GM21390 (cell line): ENCODE measurements at regions not wholly inside any gene's neighbourhood (a gene's known extent, or its start where the extent isn't known, plus 50 kb on each side); places are given as distances from the start of the nearest gene placed in this dataset.

Experiments used
- ATAC-seq: cut with Tn5 transposase; IDR thresholded peaks from one replicate; pipeline ENCODE4 v1.9.1; 2021; ENCODE audit not compliant: unreplicated experiment

DNA sequence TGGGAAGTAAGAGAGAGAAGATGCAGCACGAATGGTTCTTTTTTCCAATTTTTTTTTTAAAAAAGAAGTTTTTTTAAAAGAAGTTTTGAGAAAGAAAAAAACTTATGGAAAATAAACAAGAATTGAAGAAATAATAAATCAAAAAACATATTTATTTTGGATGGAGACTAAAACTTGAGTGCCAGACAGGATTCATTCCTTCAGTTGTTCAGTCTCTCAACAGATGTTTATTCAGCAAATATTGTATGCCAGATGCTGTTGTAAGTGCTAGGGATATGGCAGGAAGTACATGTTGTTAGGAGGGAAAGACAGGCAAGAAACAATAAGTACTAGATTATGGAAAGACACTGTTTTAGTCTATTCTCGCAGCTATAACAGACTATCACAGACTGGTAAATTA lies 750.7 kb upstream of the PHF14 start:
- no peak for ATAC-seq

DNA sequence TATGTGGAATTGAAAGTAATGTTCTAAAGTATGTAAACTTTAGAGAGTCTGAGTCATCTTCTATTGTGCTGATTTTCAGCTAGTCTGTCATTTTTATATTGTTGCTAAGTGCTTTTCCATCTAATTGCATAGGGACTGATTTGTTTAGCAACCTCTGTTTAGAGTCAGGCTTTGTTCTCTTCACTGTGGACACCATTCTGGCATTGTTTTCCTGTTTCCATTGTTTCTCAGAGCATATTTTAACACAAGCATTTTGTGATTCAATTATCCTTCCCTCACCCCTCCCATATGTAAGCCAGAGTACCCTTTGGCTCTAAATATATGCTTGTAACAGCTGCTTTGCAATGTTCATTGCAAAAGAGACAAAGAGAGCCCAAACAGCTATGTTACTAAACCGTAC lies 748.4 kb upstream of the PHF14 start:
- ATAC-seq: no peak

DNA sequence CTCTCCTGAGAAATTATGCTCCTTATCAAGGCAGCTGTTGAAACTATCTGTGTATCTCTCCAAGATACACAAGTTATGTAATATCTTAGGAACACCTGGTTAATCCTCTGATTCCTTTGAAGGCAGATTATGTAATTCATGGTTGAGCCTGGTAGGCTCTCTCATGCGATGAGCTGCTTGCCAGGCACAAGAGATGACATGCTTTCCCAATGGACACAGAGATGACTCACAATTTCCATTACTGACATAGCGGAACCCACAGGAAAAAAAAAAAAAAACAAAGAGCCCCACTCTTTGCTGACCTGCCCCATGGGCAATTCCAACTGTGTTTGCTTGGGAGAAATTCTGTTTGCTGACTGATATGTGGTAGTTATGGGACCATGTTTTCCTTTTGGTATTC lies 736.4 kb upstream of the PHF14 start:
- no peak for ATAC-seq

DNA sequence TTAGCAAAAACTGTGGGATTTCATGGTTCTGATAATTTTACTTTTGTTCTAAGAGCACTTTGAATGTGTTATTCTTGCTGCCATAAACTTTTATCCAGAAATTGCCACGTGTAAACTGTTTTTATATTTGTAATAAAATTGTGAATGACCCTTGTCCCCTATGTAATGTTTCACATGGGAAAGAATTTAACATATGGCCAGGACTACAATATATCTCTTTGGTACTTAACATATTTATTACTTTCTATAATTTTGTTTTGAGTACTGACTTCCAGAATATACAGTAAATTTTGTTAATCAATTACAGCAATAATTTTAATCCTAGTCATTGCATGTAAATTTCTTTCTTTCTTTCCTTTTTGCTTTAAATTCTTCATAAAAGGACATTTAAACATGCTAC lies 735.0 kb upstream of the PHF14 start:
- ATAC-seq: no peak

DNA sequence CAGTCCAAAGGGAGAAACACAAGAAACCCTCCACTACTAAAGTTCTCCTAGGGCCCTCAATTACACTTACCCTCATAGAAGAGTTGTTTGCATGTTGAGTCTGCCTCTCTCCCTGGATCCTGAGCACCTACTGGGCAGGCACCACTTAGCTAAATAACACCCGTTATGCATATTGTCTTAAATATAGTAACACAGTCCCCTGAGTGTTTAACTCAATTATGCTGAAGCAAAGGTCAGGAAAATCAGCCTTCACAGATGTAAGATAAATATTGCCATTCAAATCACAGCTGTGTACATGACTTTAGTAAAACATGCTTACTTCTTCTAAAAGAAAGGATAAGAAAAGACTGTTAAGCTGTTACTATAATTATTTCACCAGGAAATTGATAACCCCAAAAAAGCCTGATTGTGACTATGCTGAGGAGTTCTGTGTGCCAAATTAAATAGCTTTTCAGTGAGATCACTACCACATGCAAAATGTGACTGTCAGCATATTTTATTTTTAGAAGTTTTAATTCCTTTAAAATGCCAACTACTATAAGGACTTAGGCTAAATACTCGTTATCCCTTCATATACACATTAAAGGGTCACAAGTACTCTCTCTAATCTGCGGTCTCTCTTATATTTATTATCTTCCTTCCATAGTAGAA lies 733.9 kb upstream of the PHF14 start:
- ATAC-seq: no peak

DNA sequence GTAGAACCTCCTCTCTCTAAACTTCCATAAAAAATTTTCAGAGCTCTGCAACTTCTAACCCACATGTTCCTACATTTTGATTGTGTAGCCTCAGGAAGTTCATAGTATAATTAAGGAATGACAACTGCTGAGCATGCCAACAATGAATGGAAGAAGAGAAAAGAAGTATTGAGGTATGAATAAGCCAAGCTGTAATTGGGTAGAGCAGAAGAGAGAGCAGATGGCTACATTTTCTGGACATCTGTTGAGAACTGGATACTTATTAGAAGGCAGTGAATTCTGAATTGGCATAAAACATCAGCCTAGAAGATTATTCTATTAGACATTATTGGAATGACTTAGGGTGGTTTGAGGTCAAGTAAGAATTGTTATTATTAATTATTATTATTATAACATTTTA lies 728.3 kb upstream of the PHF14 start:
- ATAC-seq: no peak

DNA sequence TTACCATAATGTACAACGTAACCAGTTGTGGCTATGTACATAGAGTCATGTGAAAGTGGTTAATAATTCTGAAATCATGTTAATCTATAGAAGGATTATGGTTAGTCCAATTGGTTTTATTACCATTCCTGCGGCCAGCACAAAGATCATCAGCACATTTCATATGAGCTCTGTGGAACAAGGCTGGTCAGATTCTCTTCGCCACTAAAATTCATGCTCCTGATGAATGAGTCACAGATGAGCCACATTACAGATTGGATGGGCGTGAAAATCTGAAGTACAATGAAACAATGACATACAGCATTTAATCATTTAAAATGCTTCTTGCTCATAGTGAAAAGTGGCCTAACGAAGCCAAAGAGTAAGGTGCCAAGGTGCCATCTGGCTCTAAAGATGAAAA lies 716.2 kb upstream of the PHF14 start:
- ATAC-seq: no peak

DNA sequence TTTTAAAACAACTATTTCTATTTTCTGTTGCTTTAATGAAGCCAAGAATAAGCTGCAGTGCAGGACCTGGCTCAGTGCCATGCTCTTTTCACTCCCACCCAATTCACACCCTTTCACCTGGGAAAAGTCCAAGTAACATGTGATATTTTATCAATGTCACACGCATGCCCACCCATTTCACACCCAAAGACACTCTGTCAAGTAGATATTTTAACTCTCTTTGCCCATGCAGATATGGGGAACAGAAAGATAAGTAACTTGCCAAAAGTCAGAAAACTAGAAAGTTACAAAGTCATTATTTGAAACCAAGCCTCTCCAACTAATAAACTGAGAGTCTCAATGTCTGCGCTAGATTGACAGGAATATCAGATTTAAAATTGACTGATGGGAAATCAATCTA lies 706.7 kb upstream of the PHF14 start:
- no peak for ATAC-seq

DNA sequence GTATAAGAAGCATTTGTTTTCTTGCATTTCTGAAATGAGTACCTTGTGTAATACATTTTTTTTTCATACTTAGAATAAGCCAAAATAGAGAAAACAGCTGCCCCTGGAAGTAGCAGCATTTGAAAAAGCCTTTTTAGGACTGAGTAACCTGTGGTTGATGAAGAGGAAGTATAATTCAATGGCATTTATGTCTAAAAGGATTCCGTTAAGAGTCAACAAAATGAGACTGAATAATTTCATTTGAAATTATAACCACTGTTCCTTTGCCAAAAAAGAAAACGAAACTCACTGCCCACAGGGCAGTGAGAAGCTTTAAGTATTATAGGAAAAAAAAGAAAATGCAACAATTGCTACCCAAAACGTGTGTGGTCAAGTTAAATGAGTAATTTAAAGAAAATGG lies 705.6 kb upstream of the PHF14 start:
- ATAC-seq: no peak

DNA sequence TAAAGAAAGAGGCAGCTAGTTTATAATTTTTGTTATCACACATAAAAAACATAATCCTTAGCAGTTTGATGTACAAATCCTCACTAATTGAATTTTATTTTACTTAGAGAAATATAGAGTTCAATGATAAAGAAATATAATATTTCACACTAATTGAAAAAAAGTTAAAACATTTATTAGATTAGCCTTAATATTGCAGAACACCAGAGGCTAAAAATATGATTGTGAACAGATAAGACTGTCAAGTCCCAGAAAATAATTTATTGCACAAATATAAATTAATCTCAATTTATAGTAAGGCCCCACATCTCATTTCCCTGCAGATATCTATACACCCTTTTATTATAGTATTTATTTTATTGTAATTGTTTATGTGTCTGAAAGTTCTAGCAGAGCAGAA lies 690.8 kb upstream of the PHF14 start:
- no peak for ATAC-seq

DNA sequence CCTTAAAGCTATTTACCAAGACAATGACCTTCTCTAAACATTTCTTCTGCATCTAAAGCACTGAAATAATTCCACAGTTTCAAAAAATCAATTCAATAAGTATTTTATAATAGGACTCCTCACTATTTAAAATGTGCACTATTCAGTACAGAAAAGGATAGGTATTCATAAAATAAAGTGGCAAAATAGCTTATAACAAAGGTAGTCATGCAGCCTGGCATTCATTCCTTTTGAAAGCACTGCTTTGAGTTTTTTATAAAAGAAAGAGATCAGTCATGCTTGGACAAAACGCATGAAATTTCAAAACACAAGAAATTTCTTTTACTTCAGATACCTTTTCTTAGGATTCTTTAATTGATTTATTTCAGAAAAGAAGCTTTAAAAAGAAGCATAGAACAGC lies 689.7 kb upstream of the PHF14 start:
- no peak for ATAC-seq

DNA sequence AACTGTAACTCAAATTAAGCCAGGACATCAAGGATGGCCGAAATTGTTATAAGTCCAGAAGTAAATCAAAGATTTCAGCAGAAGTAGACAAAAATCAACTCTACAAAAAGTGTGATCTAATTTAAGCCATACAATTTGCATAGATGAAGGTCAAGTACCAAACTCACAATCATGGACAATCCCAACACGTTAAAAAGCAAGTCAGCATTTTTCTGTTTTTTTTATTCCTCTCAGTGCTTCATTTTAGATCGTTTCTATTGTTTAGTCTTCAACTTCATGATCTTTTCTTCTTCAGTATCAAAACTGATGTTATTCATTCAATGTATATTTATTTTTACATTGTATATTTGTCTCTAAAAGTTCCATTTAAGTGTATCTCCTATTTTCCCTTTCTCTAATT lies 674.3 kb upstream of the PHF14 start:
- ATAC-seq: no peak

DNA sequence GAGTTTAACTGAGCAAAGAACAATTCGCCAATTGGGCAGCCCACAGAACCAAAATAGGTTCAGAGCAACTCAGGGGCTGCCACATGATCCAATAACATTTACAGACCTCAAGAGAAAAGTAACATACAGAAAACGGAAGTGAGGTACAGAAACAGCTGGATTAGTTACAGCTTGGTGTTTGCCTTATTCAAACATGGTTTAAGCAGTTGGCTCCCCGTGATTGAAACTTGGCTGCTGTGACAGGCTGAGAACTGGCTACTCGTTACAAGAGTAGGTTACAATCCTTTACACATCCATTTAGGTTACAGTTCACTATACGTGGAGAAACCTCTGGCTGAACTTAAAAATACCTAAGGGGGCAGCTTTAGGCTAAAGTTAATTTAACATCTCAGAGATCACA lies 673.1 kb upstream of the PHF14 start:
- no peak for ATAC-seq

DNA sequence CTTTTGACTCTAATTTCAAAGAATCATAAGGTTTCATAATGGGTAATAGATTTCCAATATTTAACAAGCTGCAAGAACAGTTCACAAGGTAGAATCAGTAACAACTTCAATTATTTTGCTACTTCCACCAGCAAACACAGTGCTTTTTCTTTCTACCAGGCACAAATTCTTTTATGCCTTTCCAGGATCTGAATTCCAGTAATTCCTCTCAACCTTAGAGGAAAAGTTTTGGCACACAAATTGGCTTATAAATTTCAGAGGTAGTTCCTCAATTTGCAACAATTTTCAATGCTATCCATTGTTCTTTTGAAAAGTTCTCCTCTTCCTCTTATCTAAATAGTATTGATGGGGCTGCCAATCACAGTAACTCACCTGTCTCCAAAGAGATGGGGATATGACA lies 665.4 kb upstream of the PHF14 start:
- ATAC-seq: no peak

DNA sequence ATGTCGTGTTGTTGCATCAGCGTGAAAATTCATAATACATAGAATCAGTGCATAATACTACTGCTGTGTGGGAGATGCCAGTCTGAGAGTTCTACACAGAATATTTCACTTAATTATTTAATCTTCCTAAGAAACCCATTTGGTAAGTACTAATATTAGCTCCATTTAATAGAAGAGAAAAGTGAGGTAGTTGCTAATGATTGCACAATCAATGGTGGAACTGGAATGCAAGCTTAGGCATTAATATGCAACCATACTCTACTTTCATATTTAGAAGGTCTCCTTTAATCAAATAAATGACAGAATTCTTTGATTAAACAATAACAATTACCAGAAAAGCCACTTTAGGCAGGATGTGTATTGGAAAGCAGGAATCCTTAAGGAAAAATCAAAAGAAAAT lies 660.7 kb upstream of the PHF14 start:
- no peak for ATAC-seq

DNA sequence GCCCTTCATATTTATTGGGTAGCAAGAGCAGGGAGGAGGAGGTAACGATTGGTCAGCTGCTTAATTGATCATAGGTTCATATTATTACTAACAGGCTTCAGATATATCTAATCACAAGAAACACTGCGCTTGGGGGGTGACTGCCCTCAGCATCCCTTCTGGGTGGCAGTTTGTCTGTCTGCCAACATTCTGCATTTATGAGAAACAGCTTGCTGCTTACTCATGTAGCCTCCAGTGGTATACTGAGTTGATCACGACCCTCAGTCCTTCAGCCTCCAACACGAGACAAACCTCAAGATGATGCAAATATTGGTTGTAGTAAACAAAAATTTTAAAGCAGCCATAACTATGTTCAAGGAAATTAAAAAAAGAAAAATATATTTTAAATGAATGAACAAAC lies 657.8 kb upstream of the PHF14 start:
- ATAC-seq: no peak

DNA sequence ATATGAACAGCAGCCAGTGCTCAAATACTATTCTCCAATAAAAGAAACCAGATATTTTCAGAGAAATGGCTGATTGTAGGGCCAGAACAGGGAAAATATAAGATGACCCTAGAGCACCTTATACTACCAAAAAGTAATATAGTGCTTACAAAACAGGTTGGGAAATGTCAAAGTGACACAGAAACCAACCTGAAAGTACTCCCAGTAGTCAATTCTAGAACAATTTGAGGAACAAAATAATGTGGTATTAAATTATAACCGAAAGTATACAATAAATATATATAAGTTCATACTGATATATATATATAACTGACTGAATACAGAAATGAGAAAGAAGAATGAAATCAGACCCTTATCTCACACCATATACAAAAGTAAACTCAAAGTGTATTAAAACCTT lies 657.2 kb upstream of the PHF14 start:
- no peak for ATAC-seq

DNA sequence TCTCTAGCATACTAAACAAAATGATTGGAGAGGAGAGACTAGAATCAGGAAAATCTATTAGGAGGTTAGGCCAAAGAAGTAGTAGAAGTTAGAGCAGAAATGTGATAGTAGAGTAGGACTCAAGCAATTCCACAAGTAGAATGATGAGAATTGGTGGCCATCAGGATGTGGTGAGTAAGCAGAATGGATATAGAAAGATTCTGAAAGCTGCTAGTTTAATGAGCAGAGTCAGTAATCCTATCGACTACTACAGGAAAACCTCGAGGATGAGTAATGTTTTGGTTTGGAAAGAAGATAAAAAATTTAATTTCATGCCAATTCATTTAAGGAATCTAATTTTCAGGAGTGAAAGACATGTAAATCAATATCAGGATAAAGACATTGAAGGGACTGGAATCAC lies 648.3 kb upstream of the PHF14 start:
- ATAC-seq: no peak

DNA sequence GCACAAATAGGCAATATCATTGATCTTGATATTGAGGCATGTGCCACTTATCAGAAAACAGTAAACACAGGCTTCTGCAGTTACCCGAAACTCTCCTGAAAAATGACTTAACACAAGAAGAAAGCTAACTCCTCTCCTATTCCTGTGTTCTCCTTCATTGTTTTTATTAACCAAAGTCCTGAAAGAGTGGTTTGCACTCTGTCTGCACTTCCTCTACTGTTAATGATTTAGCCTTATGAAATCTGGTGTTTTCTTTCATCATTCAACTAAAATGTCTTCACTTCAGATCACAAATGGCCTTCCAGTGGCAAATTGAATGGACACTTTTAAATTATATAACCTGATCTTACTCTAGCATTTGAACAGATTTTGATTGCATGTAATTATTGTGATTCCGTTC lies 630.6 kb upstream of the PHF14 start:
- no peak for ATAC-seq

DNA sequence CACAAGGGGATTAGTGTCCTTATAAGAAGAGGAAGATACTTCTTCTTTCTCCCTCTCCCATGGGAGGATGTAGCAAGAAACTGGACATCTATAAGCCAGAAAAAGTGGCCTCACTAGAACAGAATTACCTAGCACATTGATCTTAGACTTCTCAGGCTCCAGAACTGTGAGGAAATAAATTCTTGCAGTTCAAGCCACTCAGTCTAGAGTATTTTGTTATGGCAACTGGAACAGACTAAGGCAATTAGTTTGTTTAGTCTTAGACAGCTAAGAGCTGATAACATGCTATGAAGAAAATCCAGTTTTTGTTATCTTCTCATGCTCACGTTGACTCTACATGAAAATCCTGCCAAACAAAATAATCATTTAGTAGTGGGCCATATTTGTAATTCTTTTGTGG lies 627.6 kb upstream of the PHF14 start:
- no peak for ATAC-seq

DNA sequence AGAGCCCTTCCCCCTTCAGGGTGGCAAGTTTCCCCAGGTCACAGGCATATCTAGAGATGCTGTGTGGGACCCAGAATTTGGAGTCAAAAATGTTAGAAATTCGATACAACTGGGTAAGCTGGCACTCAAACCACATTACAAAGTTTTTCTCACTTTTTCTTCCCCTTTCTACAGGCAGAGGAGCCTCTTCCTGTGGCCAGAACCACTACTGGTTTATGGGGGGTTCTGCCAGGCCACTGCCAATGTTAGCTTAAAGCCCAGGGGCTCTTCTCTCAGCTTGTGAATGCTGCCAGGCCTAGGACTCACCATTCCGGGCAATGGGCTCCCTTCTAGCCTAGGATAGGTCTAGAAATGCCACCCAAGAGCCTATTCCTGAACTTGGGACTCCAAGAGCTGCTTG lies 617.9 kb upstream of the PHF14 start:
- no peak for ATAC-seq

DNA sequence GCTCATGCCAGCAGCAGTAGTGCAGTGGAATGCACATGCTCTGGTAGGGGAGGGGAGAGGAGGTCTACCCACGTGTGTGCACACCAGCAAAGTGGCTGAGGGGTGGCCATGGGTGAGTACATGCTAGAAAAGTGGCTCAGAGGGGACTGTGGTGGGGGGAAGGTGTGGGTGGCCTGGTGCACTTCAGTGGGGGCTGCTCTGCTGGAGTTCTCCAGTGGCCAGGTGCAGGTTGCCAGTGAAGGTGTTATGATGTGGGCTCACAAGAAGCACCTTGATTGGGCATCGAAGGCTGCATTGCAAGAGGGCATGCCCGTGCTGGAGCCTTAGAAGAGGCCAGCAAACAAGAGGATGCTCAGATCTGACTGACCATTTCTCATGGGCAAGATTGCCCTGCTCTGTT lies 613.6 kb upstream of the PHF14 start:
- no peak for ATAC-seq

DNA sequence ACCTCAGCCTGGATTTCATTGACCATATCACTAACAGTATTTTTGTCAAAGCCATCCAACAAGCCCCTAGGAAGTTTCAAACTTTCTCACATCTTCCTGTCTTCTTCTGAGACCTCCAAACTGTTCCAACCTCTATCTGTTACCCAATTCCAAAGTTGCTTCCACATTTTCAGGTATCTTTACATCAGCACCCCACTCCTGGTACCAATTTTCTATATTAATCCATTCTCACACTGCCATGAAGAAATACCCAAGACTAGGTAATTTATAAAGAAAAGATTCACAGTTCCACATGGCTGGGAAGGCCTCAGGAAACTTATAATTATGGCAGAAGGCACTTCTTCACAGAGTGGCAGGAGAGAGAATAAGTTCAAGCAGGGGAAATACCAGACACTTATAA lies 571.9 kb upstream of the PHF14 start:
- no peak for ATAC-seq
